ENCODE measurements at regions not wholly inside any gene's neighbourhood (a gene's known extent, or its start where the extent isn't known, plus 50 kb on each side); places are given as distances from the start of the nearest gene placed in this dataset.

DNA sequence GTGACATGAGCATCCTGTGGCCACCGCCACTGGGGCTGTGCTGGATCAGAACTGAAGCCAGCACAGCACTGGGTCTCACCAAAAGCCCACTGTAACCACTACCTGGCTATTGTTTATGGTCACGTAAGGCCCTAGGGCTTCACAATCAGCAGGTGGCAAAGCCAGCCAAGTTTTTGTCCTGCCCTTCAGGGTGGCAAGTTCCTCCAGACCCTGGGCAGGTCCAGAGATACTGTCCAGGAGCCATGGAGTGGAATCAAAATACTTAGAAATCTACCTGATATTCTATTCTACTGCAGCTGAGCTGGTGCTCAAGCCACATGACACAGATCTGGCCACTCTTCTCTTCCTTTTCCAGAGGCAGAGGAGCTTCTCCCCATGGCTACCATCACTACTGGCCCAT lies 121.2 kb upstream of the CXXC4 start:
- H3K27me3 ChIP-seq (ENCODE audit: control insufficient read depth in 2 of 2, insufficient read depth in 2 of 2, low read length in 2 of 2) = no peaks in the 10 kb centered on the region

DNA sequence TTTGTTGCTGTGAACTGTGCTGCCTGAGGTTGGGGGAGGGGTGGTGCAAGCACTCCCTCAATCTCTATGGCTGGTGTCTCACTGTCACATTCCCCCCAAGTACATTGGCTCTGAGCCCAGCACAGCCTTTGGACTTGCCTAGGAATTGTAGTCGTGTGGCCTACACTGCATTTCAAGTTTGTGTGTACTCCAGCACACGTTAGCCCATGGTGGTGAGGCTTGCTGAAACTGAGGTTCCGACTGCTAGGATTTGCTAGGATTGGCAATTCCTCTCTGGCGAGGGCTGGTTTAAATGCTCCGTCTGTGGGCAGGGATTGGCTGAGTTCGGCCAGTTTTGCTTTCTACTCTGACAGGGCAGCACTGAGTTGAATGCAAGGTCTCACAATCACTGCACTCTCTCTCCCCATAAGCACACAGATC lies 121.7 kb upstream of the CXXC4 start:
- ChIA-PET POLR2A (no interaction called here), CTCF (no interaction called here)
- Mint-ChIP-seq H3K27me3 (no peaks in the 10 kb centered on the region), H3K9me3 (peaks cover 0 to 28% (median 3%) of the 10 kb centered on the region in 11 donors), H3K4me1 (no peaks in the 10 kb centered on the region), H3K36me3 (no peaks in the 10 kb centered on the region), H3K27ac (no peak overlapping the region), H3K4me3 (no peak overlapping the region)
- Histone ChIP-seq H3K27ac (ENCODE audit: low read depth, low read length) (no peak overlapping the region), H3K36me3 (ENCODE audit: control insufficient read depth in 2 of 3, insufficient read depth in 3 of 3, low read length in 3 of 3) (no peaks in the 10 kb centered on the region), H3K9me3 (ENCODE audit: control insufficient read depth in 2 of 3, low read length in 3 of 3) (no peaks in the 10 kb centered on the region), H3K27me3 (ENCODE audit: control insufficient read depth in 2 of 2, insufficient read depth in 2 of 2, low read length in 2 of 2) (no peaks in the 10 kb centered on the region), H3K4me1 (ENCODE audit: control insufficient read depth in 2 of 2, insufficient read depth in 2 of 2, low read length in 2 of 2) (no peaks in the 10 kb centered on the region), H3K4me3 (ENCODE audit: low read length) (no peak overlapping the region)
- intact Hi-C loops (cut with micrococcal nuclease) = no loop called here
- DNase-seq = no peak
- ATAC-seq = no peak

More for the DNA sequence above, 121.2 kb upstream of the CXXC4 start:
- H3K27ac ChIP-seq (ENCODE audit: low read depth, low read length) = no peak overlapping the region
- H3K36me3 ChIP-seq (ENCODE audit: control insufficient read depth in 2 of 3, insufficient read depth in 3 of 3, low read length in 3 of 3) = no peaks in the 10 kb centered on the region
- ATAC-seq = no peak
- Mint-ChIP-seq H3K9me3 (peaks cover 0 to 28% (median 3%) of the 10 kb centered on the region in 11 donors), H3K27ac (no peak overlapping the region), H3K4me3 (no peak overlapping the region), H3K27me3 (no peaks in the 10 kb centered on the region), H3K36me3 (no peaks in the 10 kb centered on the region), H3K4me1 (no peaks in the 10 kb centered on the region)
- H3K4me1 ChIP-seq (ENCODE audit: control insufficient read depth in 2 of 2, insufficient read depth in 2 of 2, low read length in 2 of 2) = no peaks in the 10 kb centered on the region
- intact Hi-C loops (cut with micrococcal nuclease) = no loop called here
- POLR2A ChIA-PET = no interaction called here
- no peak overlapping the region for H3K4me3 ChIP-seq (ENCODE audit: low read length)
- DNase-seq = no peak
- CTCF ChIA-PET = no interaction called here
- H3K9me3 ChIP-seq (ENCODE audit: control insufficient read depth in 2 of 3, low read length in 3 of 3) = no peaks in the 10 kb centered on the region

DNA sequence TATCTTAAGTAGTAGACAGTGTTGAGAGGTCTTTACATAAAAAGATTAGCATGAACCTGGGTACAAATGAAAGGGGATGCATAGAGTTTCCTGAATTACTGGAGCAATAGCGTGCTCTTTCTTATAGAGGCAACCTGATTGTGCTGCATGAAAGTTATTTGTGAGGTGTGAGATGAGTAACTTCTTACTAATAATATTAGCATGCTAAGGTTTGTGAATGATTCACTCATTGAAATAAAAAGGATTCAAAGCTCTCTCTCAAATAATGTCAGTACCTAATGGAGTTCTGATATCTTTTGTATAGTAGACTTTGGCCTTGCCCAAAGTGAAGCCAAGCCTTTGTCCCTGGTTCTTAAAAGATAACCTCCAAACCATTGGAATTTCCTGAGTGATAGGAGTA lies 131.0 kb upstream of the CXXC4 start:
- H3K27me3 Mint-ChIP-seq = no peaks in the 10 kb centered on the region
- ChIA-PET POLR2A (no interaction called here), CTCF (no interaction called here)
- H3K36me3 Mint-ChIP-seq = no peaks in the 10 kb centered on the region
- Histone ChIP-seq H3K27me3 (ENCODE audit: control insufficient read depth in 2 of 2, insufficient read depth in 2 of 2, low read length in 2 of 2) (no peaks in the 10 kb centered on the region), H3K9me3 (ENCODE audit: control insufficient read depth in 2 of 3, low read length in 3 of 3) (no peaks in the 10 kb centered on the region), H3K36me3 (ENCODE audit: control insufficient read depth in 2 of 3, insufficient read depth in 3 of 3, low read length in 3 of 3) (no peaks in the 10 kb centered on the region), H3K4me3 (ENCODE audit: low read length) (no peak overlapping the region), H3K4me1 (ENCODE audit: control insufficient read depth in 2 of 2, insufficient read depth in 2 of 2, low read length in 2 of 2) (no peaks in the 10 kb centered on the region), H3K27ac (ENCODE audit: low read depth, low read length) (no peak overlapping the region)
- H3K27ac Mint-ChIP-seq = no peak overlapping the region
- DNase-seq (no peak), ATAC-seq (no peak)
- H3K4me3 Mint-ChIP-seq = no peak overlapping the region
- peaks cover 0 to 2% (median 0%) of the 10 kb centered on the region in 7 donors for H3K4me1 Mint-ChIP-seq
- H3K9me3 Mint-ChIP-seq = peaks cover 0 to 15% (median 2%) of the 10 kb centered on the region in 11 donors
- intact Hi-C loops (cut with micrococcal nuclease) = no loop called here

DNA sequence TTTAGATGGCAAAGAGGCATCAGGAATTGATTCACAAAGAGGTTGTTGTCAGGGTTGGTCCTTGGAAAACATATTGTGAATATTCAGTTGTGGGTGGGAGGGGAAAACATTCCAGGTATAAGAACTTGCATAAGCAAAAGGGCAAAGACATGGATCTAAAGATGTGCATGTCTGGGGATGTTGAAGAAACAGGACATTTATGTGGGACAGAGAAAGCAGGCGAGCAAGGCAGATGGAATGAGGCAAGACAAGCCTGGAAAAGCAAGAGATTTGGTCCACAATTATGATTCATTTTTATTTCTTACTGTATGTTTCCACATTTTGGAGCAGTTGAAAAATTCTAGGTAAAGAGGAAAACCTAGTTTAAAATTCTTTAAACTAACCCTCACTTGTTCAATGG lies 134.9 kb upstream of the CXXC4 start:
- Mint-ChIP-seq H3K27me3 (no peaks in the 10 kb centered on the region), H3K27ac (no peak overlapping the region), H3K9me3 (peaks cover 0 to 6% (median 0%) of the 10 kb centered on the region in 11 donors), H3K4me3 (no peak overlapping the region), H3K36me3 (no peaks in the 10 kb centered on the region), H3K4me1 (peaks cover 0 to 2% (median 0%) of the 10 kb centered on the region in 7 donors)
- Histone ChIP-seq H3K9me3 (ENCODE audit: control insufficient read depth in 2 of 3, low read length in 3 of 3) (no peaks in the 10 kb centered on the region), H3K4me1 (ENCODE audit: control insufficient read depth in 2 of 2, insufficient read depth in 2 of 2, low read length in 2 of 2) (no peaks in the 10 kb centered on the region), H3K27me3 (ENCODE audit: control insufficient read depth in 2 of 2, insufficient read depth in 2 of 2, low read length in 2 of 2) (no peaks in the 10 kb centered on the region), H3K36me3 (ENCODE audit: control insufficient read depth in 2 of 3, insufficient read depth in 3 of 3, low read length in 3 of 3) (no peaks in the 10 kb centered on the region), H3K4me3 (ENCODE audit: low read length) (no peak overlapping the region), H3K27ac (ENCODE audit: low read depth, low read length) (no peak overlapping the region)
- ATAC-seq (no peak), DNase-seq (no peak)
- POLR2A ChIA-PET = no interaction called here
- CTCF ChIA-PET = no interaction called here
- intact Hi-C loops (cut with micrococcal nuclease) = no loop called here

- POLR2A ChIA-PET = no interaction called here
- no peak overlapping the region for H3K27ac Mint-ChIP-seq
- CTCF ChIA-PET = no interaction called here
- Histone ChIP-seq H3K27ac (ENCODE audit: low read depth, low read length) (no peak overlapping the region), H3K36me3 (ENCODE audit: control insufficient read depth in 2 of 3, insufficient read depth in 3 of 3, low read length in 3 of 3) (no peaks in the 10 kb centered on the region), H3K27me3 (ENCODE audit: control insufficient read depth in 2 of 2, insufficient read depth in 2 of 2, low read length in 2 of 2) (no peaks in the 10 kb centered on the region), H3K9me3 (ENCODE audit: control insufficient read depth in 2 of 3, low read length in 3 of 3) (no peaks in the 10 kb centered on the region), H3K4me3 (ENCODE audit: low read length) (no peak overlapping the region), H3K4me1 (ENCODE audit: control insufficient read depth in 2 of 2, insufficient read depth in 2 of 2, low read length in 2 of 2) (no peaks in the 10 kb centered on the region)
- H3K4me1 Mint-ChIP-seq = peaks cover 0 to 2% (median 0%) of the 10 kb centered on the region in 7 donors
- no peaks in the 10 kb centered on the region for H3K27me3 Mint-ChIP-seq
- H3K9me3 Mint-ChIP-seq = peaks cover 0 to 6% (median 0%) of the 10 kb centered on the region in 11 donors
- H3K4me3 Mint-ChIP-seq = no peak overlapping the region
- H3K36me3 Mint-ChIP-seq = no peaks in the 10 kb centered on the region
- DNase-seq (no peak), ATAC-seq (no peak)
- intact Hi-C loops (cut with micrococcal nuclease) = no loop called here
These were observed 135.6 kb upstream of the CXXC4 start for GRCh38 chr4:104630272-104630671.

- ChIA-PET POLR2A (no interaction called here), CTCF (no interaction called here)
- H3K27me3 ChIP-seq (ENCODE audit: control insufficient read depth in 2 of 2, insufficient read depth in 2 of 2, low read length in 2 of 2) = no peaks in the 10 kb centered on the region
- H3K4me3 ChIP-seq (ENCODE audit: low read length) = no peak overlapping the region
- H3K36me3 Mint-ChIP-seq = no peaks in the 10 kb centered on the region
- intact Hi-C loops (cut with micrococcal nuclease) = no loop called here
- H3K36me3 ChIP-seq (ENCODE audit: control insufficient read depth in 2 of 3, insufficient read depth in 3 of 3, low read length in 3 of 3) = no peaks in the 10 kb centered on the region
- no peak for DNase-seq
- H3K27ac ChIP-seq (ENCODE audit: low read depth, low read length) = no peak overlapping the region
- H3K9me3 ChIP-seq (ENCODE audit: control insufficient read depth in 2 of 3, low read length in 3 of 3) = no peaks in the 10 kb centered on the region
- H3K9me3 Mint-ChIP-seq = peaks cover 0 to 6% (median 0%) of the 10 kb centered on the region in 11 donors
- ATAC-seq = no peak
- no peak overlapping the region for H3K27ac Mint-ChIP-seq
- H3K27me3 Mint-ChIP-seq = no peaks in the 10 kb centered on the region
- peaks cover 0 to 2% (median 0%) of the 10 kb centered on the region in 7 donors for H3K4me1 Mint-ChIP-seq
- H3K4me3 Mint-ChIP-seq = no peak overlapping the region
- no peaks in the 10 kb centered on the region for H3K4me1 ChIP-seq (ENCODE audit: control insufficient read depth in 2 of 2, insufficient read depth in 2 of 2, low read length in 2 of 2)
These were observed 136.3 kb upstream of the CXXC4 start for GRCh38 chr4:104631000-104631399.

- Mint-ChIP-seq H3K9me3 (peaks cover 0 to 13% (median 0%) of the 10 kb centered on the region in 11 donors), H3K27me3 (peaks cover 0 to 4% (median 0%) of the 10 kb centered on the region in 5 donors), H3K36me3 (no peaks in the 10 kb centered on the region), H3K27ac (no peak overlapping the region), H3K4me3 (no peak overlapping the region), H3K4me1 (no peaks in the 10 kb centered on the region)
- ChIA-PET POLR2A (no interaction called here), CTCF (no interaction called here)
- DNase-seq (no peak), ATAC-seq (no peak)
- H3K27me3 ChIP-seq (ENCODE audit: control insufficient read depth in 2 of 2, insufficient read depth in 2 of 2, low read length in 2 of 2) = peaks cover 0 to 3% of the 10 kb centered on the region in 2 donors
- H3K27ac ChIP-seq (ENCODE audit: low read depth, low read length) = no peak overlapping the region
- no peaks in the 10 kb centered on the region for H3K9me3 ChIP-seq (ENCODE audit: control insufficient read depth in 2 of 3, low read length in 3 of 3)
- intact Hi-C loops (cut with micrococcal nuclease) = no loop called here
- no peaks in the 10 kb centered on the region for H3K36me3 ChIP-seq (ENCODE audit: control insufficient read depth in 2 of 3, insufficient read depth in 3 of 3, low read length in 3 of 3)
- H3K4me1 ChIP-seq (ENCODE audit: control insufficient read depth in 2 of 2, insufficient read depth in 2 of 2, low read length in 2 of 2) = no peaks in the 10 kb centered on the region
- no peak overlapping the region for H3K4me3 ChIP-seq (ENCODE audit: low read length)
These were observed 146.7 kb upstream of the CXXC4 start for GRCh38 chr4:104641418-104641817.

All from naive thymus-derived CD4-positive, alpha-beta T cell (primary cell).